Fibroblast of villous mesenchyme (primary cell): ENCODE measurements at regions not wholly inside any gene's neighbourhood (a gene's known extent, or its start where the extent isn't known, plus 50 kb on each side); places are given as distances from the start of the nearest gene placed in this dataset. TPM values are rescaled to one million over a fixed set of nuclear protein-coding genes. Genes with fewer than 3 reads are reported as not detected.

Experiments used
- DNase-seq: peaks from one replicate; pipeline ENCODE4 v3.0.0-alpha.2; 2010; ENCODE audit warnings: low read depth
- H3K4me3 ChIP-seq: 2 replicates; pipeline ENCODE4 v1.5.1; 2011; ENCODE audit warnings: low read depth, mild to moderate bottlenecking, low read length
- small RNA-seq: library from RNA; depleted of rRNA; stranded (forward); fragments of <200 nt; gene quantifications from one replicate; pipeline ENCODE3, GENCODE V24; 2012
- TF ChIP-seq, protein P1 (sequence below): IDR thresholded peaks from 2 replicates; pipeline ENCODE4 v1.5.1; 2012; ENCODE audit warnings: low read depth, mild to moderate bottlenecking, low read length; ENCODE audit not compliant: insufficient read depth

- TF ChIP-seq, protein P1, sequence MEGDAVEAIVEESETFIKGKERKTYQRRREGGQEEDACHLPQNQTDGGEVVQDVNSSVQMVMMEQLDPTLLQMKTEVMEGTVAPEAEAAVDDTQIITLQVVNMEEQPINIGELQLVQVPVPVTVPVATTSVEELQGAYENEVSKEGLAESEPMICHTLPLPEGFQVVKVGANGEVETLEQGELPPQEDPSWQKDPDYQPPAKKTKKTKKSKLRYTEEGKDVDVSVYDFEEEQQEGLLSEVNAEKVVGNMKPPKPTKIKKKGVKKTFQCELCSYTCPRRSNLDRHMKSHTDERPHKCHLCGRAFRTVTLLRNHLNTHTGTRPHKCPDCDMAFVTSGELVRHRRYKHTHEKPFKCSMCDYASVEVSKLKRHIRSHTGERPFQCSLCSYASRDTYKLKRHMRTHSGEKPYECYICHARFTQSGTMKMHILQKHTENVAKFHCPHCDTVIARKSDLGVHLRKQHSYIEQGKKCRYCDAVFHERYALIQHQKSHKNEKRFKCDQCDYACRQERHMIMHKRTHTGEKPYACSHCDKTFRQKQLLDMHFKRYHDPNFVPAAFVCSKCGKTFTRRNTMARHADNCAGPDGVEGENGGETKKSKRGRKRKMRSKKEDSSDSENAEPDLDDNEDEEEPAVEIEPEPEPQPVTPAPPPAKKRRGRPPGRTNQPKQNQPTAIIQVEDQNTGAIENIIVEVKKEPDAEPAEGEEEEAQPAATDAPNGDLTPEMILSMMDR, result no peak
- no peak overlapping the region for H3K4me3 ChIP-seq
- no peak for DNase-seq
These were observed 63.6 kb upstream of the SFMBT2 start for GRCh38 chr10:7474388-7474787.

DNA sequence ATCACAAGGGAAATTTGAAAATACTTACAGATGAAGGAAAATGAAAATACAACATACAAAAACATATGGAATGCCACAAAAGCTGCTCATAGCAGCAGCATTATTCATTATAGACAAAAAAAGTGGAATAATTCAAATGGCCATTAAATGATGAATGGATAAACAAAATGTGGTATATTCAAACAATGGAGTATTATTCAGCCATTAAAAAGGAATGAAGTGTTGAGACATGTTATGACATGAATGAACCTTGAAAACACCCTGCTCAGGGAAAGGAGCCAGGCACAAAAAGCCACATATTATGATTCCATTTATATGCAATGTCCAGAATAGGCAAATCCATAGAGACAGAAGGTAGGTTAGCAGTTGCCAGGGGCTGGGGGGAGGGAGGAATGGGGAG, 62.6 kb upstream of the SFMBT2 start:
- DNase-seq, result no peak
- TF ChIP-seq, protein P1, result no peak
- H3K4me3 ChIP-seq, result no peak overlapping the region

DNA sequence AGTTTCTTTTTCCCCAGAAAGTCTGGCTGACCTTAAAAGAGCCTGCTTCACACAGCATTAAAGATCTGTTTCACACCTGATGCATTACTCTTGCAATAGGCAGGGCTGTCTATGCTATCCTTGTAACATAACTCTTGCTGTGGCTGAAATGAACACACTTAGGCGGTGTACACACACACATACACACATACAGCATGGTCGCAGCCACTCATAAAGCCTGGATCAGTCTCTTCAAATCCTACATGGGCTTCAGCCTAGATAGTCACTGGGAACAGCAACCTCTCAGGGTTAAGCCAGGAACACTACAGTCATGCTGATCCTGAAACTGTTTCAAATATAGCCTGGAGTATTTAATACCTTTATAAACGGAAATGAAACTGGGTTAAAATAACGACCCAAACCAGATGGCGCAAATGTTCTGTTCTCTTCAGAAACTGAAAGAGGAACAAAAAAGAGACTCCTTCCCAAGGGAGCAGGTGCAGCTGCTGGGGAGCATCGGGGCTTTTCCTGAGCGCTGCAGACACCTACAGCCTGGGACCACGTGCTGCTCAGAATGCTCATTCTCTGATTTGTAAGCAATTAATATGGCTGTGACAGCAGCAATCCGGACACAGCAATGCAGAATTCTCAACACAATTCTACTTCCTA, 61.0 kb upstream of the SFMBT2 start:
- DNase-seq, result no peak
- H3K4me3 ChIP-seq, result no peak overlapping the region
- TF ChIP-seq, protein P1, result no peak

DNA sequence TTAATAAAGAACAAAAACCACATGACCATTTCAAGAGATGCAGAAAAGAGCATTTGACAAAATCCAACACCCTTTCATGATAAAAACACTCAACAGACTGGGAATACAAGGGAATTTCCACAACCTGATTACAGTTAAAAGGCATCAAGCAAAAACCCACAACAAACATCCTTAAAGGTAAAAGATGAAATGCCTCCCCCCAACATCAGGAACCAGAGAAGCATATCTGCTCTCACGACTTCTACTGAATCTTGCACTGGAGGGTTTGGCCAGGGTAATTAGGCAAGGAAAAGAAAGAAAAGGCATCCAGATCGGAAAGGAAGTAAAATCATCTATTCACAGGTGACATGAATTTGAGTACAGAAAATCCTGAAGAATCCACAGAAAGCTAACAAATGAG, 59.5 kb upstream of the SFMBT2 start:
- DNase-seq, result no peak
- no peak overlapping the region for H3K4me3 ChIP-seq
- TF ChIP-seq, protein P1, result no peak

- TF ChIP-seq, protein P1, result no peak
- DNase-seq, result no peak
These were observed 56.3 kb upstream of the SFMBT2 start for GRCh38 chr10:7467031-7467667.

GRCh38 chr10:7464691-7465090, 53.9 kb upstream of the SFMBT2 start:
- DNase-seq, result no peak
- no peak overlapping the region for H3K4me3 ChIP-seq
- TF ChIP-seq, protein P1, result no peak

More at GRCh38 chr10:7467031-7467667, 56.3 kb upstream of the SFMBT2 start:
- H3K4me3 ChIP-seq, result no peak overlapping the region

Small RNAs in the stretch of these regions (small RNA-seq; reads per million reads assigned to genes)
- not detected for gene RNU6-535P
